GM13977 (cell line): ENCODE measurements at regions not wholly inside any gene's neighbourhood (a gene's known extent, or its start where the extent isn't known, plus 50 kb on each side); places are given as distances from the start of the nearest gene placed in this dataset.
"Not testable (repeated sequence)": the region's sequence is repeated elsewhere in the genome, so short reads cannot be mapped to it uniquely, and the experiment has no call there.

ENCODE experiments used
- DNase-seq: peaks from one replicate; pipeline ENCODE4 v3.0.0; 2012; ENCODE audit warnings: low spot score
- in situ Hi-C: fragments of 300-500 bp; cut with MboI; formaldehyde crosslinking; loops from one replicate; pipeline ENCODE4 v1.12.0; 2022; ENCODE audit warnings: low sequenced_read_pairs, low pct_unique_long_range_greater_than_20kb, mixed read lengths, inconsistent platforms; ENCODE audit not compliant: unreplicated experiment
- TF ChIP-seq, protein P1 (sequence below): IDR thresholded peaks from 2 replicates; pipeline ENCODE4 v1.5.1; 2012; ENCODE audit warnings: mild to moderate bottlenecking, control low read depth; ENCODE audit not compliant: insufficient read depth; ENCODE audit errors: extremely low read depth, missing control alignments

DNA sequence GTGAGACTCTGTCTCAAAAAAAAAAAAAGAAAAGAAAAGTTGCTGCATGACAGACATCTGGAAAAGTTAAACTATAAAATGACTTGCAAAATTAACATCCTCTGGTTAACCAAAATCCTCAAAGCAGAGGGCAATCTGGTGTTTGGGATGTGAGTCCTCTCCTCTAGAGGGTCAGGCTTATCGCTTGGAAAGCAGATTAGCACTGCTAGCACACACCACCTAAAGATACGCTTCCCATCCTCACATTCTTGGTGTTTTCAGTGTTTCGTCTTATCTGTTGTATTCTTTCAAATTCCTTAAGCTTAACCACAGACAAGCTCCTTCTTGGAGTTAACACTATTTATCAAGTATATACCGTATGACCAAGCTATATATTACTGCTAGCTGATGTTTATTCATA, 198.0 kb downstream of the SOX4 start:
- in situ Hi-C loops: no loop called here
- DNase-seq: no peak
- TF ChIP-seq, protein P1, sequence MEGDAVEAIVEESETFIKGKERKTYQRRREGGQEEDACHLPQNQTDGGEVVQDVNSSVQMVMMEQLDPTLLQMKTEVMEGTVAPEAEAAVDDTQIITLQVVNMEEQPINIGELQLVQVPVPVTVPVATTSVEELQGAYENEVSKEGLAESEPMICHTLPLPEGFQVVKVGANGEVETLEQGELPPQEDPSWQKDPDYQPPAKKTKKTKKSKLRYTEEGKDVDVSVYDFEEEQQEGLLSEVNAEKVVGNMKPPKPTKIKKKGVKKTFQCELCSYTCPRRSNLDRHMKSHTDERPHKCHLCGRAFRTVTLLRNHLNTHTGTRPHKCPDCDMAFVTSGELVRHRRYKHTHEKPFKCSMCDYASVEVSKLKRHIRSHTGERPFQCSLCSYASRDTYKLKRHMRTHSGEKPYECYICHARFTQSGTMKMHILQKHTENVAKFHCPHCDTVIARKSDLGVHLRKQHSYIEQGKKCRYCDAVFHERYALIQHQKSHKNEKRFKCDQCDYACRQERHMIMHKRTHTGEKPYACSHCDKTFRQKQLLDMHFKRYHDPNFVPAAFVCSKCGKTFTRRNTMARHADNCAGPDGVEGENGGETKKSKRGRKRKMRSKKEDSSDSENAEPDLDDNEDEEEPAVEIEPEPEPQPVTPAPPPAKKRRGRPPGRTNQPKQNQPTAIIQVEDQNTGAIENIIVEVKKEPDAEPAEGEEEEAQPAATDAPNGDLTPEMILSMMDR: no peak

GRCh38 chr6:21792177-21792576, 198.6 kb downstream of the SOX4 start:
- in situ Hi-C loops: no loop called here
- TF ChIP-seq, protein P1: no peak
- DNase-seq: no peak

DNA sequence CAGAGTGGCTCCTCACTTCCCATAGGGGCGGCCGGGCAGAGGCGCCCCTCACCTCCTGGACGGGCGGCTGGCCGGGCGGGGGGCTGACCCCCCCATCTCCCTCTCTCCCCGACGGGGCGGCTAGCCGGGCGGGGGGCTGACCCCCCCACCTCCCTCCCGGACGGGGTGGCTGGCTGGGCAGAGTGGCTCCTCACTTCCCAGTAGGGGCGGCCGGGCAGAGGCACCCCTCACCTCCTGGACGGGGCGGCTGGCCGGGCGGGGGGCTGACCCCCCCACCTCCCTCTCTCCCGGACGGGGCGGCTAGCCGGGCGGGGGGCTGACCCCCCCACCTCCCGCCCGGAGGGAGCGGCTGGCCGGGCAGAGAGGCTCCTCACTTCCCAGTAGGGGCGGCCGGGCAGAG, 203.4 kb downstream of the SOX4 start:
- in situ Hi-C loops, DNase-seq: not testable (repeated sequence)

- TF ChIP-seq, protein P1: no peak
- in situ Hi-C loops: no loop called here
- DNase-seq: no peak
These were observed 204.9 kb downstream of the SOX4 start for GRCh38 chr6:21798468-21798867.

- TF ChIP-seq, protein P1: no peak
- no peak for DNase-seq
- in situ Hi-C loops: no loop called here
These were observed 206.8 kb downstream of the SOX4 start for GRCh38 chr6:21800330-21800729.

DNA sequence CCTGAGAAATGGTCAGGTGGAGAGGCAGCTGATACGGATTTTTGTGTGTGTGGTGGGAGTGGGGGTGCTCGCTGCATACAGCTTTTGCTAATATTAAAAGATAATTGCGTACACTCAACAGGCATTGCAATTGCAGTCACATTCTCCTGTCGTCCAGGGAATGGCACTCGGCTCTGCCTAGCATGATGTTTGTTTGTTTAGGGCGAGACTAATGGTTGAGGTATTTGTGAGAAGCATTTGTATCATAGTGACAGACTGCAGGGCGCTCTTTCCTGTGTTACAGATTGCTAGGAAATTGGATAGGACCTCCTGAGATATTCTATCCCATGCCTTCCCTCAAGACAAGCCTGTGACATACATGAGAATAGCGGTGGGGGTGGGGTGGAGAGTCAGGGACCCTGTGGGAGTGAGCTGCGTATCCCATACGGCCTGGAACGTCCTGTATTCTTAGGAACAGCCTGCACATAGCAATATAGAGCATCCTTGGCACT, 207.4 kb downstream of the SOX4 start:
- in situ Hi-C loops: no loop called here
- TF ChIP-seq, protein P1: no peak
- DNase-seq: no peak

GRCh38 chr6:21801446-21802174, 208.1 kb downstream of the SOX4 start:
- DNase-seq: no peak
- in situ Hi-C loops: no loop called here
- TF ChIP-seq, protein P1: no peak
